ENCODE measurements at regions not wholly inside any gene's neighbourhood (a gene's known extent, or its start where the extent isn't known, plus 50 kb on each side); places are given as distances from the start of the nearest gene placed in this dataset.

DNA sequence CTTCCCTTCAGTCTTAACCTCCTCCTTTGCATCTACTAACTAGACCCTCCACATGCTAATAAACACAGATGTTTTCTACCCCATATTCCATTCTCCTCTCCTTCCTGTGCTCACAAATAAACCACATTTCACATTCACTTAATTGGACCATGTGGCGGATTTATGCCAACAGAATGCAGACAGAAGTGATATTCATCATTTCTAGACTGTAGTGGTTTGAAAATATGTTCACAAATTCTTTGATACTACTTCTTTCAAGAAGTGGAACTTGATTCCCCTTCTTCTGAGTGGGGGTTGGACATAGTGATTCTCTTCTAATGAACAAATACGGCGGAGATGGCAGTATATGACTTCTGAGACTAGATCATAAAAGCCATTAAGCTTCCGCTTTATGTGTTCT is 73.5 kb upstream of the SPTBN1 start:
- DNase-seq (ENCODE audit: low read depth) = no peak
- no peak overlapping the region for H3K4me3 ChIP-seq (ENCODE audit: low read depth, low read length)
- TF ChIP-seq, protein P1, sequence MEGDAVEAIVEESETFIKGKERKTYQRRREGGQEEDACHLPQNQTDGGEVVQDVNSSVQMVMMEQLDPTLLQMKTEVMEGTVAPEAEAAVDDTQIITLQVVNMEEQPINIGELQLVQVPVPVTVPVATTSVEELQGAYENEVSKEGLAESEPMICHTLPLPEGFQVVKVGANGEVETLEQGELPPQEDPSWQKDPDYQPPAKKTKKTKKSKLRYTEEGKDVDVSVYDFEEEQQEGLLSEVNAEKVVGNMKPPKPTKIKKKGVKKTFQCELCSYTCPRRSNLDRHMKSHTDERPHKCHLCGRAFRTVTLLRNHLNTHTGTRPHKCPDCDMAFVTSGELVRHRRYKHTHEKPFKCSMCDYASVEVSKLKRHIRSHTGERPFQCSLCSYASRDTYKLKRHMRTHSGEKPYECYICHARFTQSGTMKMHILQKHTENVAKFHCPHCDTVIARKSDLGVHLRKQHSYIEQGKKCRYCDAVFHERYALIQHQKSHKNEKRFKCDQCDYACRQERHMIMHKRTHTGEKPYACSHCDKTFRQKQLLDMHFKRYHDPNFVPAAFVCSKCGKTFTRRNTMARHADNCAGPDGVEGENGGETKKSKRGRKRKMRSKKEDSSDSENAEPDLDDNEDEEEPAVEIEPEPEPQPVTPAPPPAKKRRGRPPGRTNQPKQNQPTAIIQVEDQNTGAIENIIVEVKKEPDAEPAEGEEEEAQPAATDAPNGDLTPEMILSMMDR (IDR thresholded peaks at IDR 0.05; ENCODE audit: insufficient read depth, low read depth, low read length, missing control alignments) = no peak

DNA sequence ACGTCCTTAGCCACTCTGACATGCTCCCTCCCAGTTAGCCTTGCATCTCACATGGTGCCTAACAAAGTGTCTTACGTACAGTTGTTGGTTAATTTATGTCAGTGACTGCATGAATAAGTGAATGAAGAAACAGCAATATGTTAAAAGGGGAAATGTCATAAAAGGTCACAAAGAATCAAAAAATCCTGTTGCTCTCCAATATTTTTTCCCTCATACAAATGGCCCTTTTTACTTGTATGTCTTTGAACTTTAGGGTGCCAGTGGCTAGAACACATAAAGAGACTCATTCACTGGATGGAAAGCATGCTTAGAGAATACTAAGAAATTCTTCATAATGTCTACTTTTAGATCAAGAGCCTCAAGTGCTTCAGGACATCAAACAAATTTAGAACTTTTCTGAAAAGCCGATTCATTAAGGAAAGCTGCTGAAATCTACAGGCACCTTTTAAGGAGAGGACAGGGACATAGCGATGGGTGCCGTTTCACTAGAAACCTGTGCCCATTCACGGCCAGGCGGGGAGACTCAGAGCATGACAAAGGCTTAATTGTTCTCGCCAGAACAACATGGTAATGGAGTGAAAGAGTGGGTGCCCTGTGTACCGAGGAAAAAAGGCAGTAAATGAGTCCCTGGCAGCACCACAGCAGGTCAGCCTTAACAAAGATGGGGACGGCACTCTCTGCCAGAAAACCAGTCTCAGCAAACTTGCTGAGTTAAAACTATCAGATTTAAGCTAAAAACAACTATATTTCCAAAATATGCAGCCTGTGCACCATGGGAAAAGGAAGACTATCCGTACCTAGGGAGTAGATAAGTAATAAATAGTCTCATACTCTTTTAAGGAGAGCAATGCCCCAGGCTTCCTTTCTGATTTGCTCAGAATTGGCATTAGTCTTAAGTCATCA is 71.6 kb upstream of the SPTBN1 start:
- TF ChIP-seq, protein P1 (IDR thresholded peaks at IDR 0.05; ENCODE audit: insufficient read depth, low read depth, low read length, missing control alignments) = no peak
- H3K4me3 ChIP-seq (ENCODE audit: low read depth, low read length) = no peak overlapping the region
- no peak for DNase-seq (ENCODE audit: low read depth)

DNA sequence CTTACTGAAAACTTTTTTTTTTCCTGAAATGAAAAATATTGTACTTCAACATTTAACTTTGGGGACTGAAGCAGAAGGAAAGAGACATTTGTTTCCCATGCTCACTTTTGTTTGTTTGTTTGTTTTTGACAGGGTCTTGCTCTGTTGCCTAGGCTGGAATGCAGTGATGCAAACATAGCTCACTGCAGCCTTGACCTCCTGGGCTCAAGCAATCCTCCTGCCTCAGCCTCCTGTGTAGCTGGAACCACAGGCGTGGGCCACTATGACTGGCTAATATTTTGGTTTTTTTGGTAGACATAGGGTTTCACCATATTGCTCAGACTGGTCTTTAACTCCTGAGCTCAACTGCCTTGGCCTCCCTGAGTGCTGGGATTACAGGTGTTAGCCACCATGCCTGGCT is 70.9 kb upstream of the SPTBN1 start:
- H3K4me3 ChIP-seq (ENCODE audit: low read depth, low read length) = no peak overlapping the region
- no peak for DNase-seq (ENCODE audit: low read depth)
- TF ChIP-seq, protein P1 (IDR thresholded peaks at IDR 0.05; ENCODE audit: insufficient read depth, low read depth, low read length, missing control alignments) = no peak

DNA sequence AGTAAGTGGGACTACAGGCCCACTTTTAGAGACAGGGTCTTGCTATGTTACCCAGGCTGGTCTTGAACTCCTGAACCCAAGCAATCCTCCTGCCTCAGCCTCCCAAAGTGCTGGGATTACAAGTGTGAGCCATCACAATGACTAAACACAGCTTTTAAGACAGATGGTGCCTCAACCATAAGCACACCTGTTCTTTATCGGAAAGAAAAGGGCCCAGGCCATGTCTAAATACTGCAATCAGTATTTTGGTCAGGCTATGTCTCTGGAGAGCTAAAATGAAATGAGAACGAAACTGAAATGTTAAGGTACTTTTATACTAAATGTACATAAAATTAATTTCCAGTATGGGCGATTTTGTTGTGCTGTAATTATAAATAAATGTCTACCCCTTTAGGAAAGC is 69.5 kb upstream of the SPTBN1 start:
- TF ChIP-seq, protein P1 (IDR thresholded peaks at IDR 0.05; ENCODE audit: insufficient read depth, low read depth, low read length, missing control alignments) = no peak
- H3K4me3 ChIP-seq (ENCODE audit: low read depth, low read length) = no peak overlapping the region
- no peak for DNase-seq (ENCODE audit: low read depth)

DNA sequence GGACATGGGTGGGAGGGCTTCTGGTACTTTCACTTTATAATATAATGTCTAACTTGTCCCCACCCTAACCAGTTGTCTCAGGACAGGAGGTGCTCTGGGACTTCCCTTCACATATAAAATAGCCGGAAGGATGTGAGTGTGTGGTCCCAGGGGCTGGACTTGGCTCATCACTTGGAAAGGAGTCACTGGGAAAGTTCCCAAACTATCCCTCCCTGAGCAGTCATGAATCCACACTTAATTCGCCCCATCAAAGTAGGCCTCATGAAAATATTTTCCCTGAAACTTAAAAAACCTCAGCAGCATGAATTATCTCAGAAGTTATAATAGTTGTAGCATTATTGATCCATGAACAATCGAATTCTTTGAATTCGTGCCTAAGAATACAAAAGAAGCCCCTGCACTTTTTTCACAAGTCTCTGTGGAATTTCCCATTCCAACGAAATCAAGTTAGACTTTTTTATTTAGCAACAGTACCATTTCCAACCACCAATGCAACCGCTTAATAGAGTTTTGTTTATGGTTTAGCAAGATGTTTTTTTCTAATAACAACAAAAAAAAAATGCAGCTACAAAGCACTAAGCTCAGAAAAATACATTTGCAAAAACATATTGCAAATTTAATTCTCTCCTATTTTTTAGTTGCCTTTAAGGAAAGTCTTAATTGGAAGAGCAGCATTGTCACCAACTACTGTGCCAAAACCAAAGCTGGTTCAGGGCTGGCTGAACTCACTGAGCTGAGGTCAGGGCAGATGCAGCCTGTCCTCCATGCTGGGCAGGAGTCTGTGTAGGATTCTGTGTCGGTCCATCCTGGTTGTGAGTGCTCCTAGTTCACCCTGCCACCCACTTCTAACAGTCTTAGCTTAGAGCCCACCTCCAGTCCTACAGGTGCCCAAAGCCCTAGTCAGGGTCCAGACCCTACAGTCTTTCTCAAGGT is 68.8 kb upstream of the SPTBN1 start:
- no peak for DNase-seq (ENCODE audit: low read depth)
- TF ChIP-seq, protein P1 (IDR thresholded peaks at IDR 0.05; ENCODE audit: insufficient read depth, low read depth, low read length, missing control alignments) = no peak

DNA sequence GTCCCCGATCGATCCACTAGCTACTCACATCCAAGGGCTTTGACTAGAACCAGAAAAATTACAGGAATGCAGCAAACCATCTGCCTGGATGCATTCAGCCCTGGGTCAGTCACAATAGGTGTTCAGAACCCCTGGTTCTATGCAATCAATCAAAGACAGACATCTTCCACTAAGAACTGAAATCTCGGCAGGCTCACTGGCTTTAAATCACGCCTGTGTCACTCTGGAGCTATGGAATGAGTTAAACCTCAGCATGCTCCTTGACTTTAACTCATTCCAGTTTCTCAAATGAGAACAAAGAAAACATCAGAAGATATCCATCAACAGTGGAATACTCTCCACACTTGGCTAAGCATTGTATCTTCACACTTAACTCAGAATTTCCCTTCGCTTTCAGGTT is 68.1 kb upstream of the SPTBN1 start:
- H3K4me3 ChIP-seq (ENCODE audit: low read depth, low read length) = no peak overlapping the region
- TF ChIP-seq, protein P1 (IDR thresholded peaks at IDR 0.05; ENCODE audit: insufficient read depth, low read depth, low read length, missing control alignments) = no peak
- DNase-seq (ENCODE audit: low read depth) = no peak

More for the DNA sequence above, 68.8 kb upstream of the SPTBN1 start:
- H3K4me3 ChIP-seq (ENCODE audit: low read depth, low read length) = no peak overlapping the region

All from GM12865 (cell line).